MM.1S (cell line): ENCODE measurements at regions not wholly inside any gene's neighbourhood (a gene's known extent, or its start where the extent isn't known, plus 50 kb on each side); places are given as distances from the start of the nearest gene placed in this dataset.

ENCODE experiments used
- DNase-seq: peaks from one replicate; pipeline ENCODE4 v3.0.0-alpha.2; 2015
- H2AFZ ChIP-seq: fragments of 300-600 bp; sonication (generic); 2 replicates; pipeline ENCODE4 v1.6.0; 2016; ENCODE audit warnings: antibody characterized with exemption, low read length
- H3F3A ChIP-seq: fragments of 300-600 bp; sonication (generic); 2 replicates; pipeline ENCODE4 v1.6.1; 2016; ENCODE audit warnings: mild to moderate bottlenecking, antibody characterized with exemption, low read length, moderate library complexity, mixed read lengths; ENCODE audit not compliant: insufficient read depth
- H3K27ac ChIP-seq: fragments of 300-600 bp; sonication (generic); 2 replicates; pipeline ENCODE4 v1.5.1; 2016; ENCODE audit warnings: mild to moderate bottlenecking, low read length
- H3K27me3 ChIP-seq: fragments of 300-600 bp; sonication (generic); replicated peaks from 2 replicates; pipeline ENCODE4 v1.6.0; 2016; ENCODE audit warnings: low read length; ENCODE audit not compliant: insufficient read depth
- H3K36me3 ChIP-seq: fragments of 300-600 bp; sonication (generic); replicated peaks from 2 replicates; pipeline ENCODE4 v1.6.1; 2016; ENCODE audit warnings: mild to moderate bottlenecking, low read length, mixed read lengths; ENCODE audit not compliant: insufficient read depth
- H3K4me1 ChIP-seq: fragments of 300-600 bp; sonication (generic); 2 replicates; pipeline ENCODE4 v1.6.1; 2016; ENCODE audit warnings: low read length, mixed read lengths
- H3K4me2 ChIP-seq: fragments of 300-600 bp; sonication (generic); 2 replicates; pipeline ENCODE4 v1.6.0; 2016; ENCODE audit warnings: low read depth, low read length
- H3K4me3 ChIP-seq: fragments of 300-600 bp; sonication (generic); 2 replicates; pipeline ENCODE4 v1.5.1; 2016; ENCODE audit warnings: low read length, mixed read lengths
- H3K79me2 ChIP-seq: fragments of 300-600 bp; sonication (generic); 2 replicates; pipeline ENCODE4 v1.6.1; 2016; ENCODE audit warnings: mixed run types, low read length, mixed read lengths
- H3K9ac ChIP-seq: fragments of 300-600 bp; sonication (generic); 2 replicates; pipeline ENCODE4 v1.6.1; 2016; ENCODE audit warnings: low read length, mixed read lengths
- H3K9me2 ChIP-seq: fragments of 300-600 bp; sonication (generic); replicated peaks from 2 replicates; pipeline ENCODE4 v1.6.1; 2016; ENCODE audit warnings: mild to moderate bottlenecking, low read length, mixed read lengths; ENCODE audit not compliant: insufficient read depth
- H3K9me3 ChIP-seq: fragments of 300-600 bp; sonication (generic); replicated peaks from 2 replicates; pipeline ENCODE4 v1.6.1; 2016; ENCODE audit warnings: mild to moderate bottlenecking, low read length, mixed read lengths; ENCODE audit not compliant: insufficient read depth
- H4K20me1 ChIP-seq: fragments of 300-600 bp; sonication (generic); 2 replicates; pipeline ENCODE4 v1.6.1; 2016; ENCODE audit warnings: mild to moderate bottlenecking, low read length, moderate library complexity, mixed read lengths; ENCODE audit not compliant: insufficient read depth
- CTCF ChIP-seq: fragments of 300-600 bp; sonication (generic); IDR thresholded peaks from 2 replicates; pipeline ENCODE4 v1.5.1; 2016; ENCODE audit warnings: antibody characterized with exemption, low read length, mixed read lengths
- EZH2 ChIP-seq: fragments of 300-600 bp; sonication (generic); optimal IDR thresholded peaks from 2 replicates; pipeline ENCODE3; 2017; ENCODE audit warnings: low read depth, mild to moderate bottlenecking, antibody characterized with exemption, low read length, mixed read lengths
- EZH2phosphoT487 ChIP-seq: fragments of 300-600 bp; sonication (generic); IDR thresholded peaks from 2 replicates; pipeline ENCODE4 v1.6.1; 2018; ENCODE audit warnings: antibody characterized with exemption, low read length

- Histone ChIP-seq H3K27me3 (peaks cover 15% of the 10 kb centered on the region), H3K27ac (no peak overlapping the region), H3K4me2 (no peak overlapping the region), H3K9me3 (no peaks in the 10 kb centered on the region), H3K4me3 (no peak overlapping the region), H2AFZ (no peak overlapping the region), H3K4me1 (no peaks in the 10 kb centered on the region), H3K9me2 (no peaks in the 10 kb centered on the region), H4K20me1 (no peaks in the 10 kb centered on the region), H3K9ac (no peak overlapping the region), H3K36me3 (no peaks in the 10 kb centered on the region), H3K79me2 (no peaks in the 10 kb centered on the region), H3F3A (no peaks in the 10 kb centered on the region)
- DNase-seq = no peak
- no peak for TF ChIP-seq EZH2phosphoT487
- no peak for TF ChIP-seq EZH2
- no peak for TF ChIP-seq CTCF
These were observed 62.4 kb upstream of the PCSK6 start for GRCh38 chr15:101551696-101552591.

DNA sequence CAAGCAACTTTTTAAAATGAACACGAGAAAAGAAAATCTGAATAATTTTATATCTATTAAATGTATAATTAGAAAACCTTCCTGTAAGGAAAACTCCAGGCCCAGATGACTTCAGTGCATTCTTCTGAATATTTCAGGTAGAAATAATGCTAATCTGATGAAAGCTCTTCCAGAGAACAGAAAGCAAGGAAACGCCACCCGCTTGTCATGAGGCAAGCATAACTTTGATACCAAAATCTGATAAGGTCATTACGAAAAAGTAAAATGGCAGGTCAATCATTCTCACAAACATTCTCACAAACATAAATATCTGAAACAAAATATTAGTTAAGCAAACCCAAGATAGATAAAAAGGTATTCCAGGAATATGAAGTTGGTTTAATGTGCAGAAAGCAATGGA is 60.6 kb upstream of the PCSK6 start:
- H3F3A ChIP-seq = no peaks in the 10 kb centered on the region
- H3K4me1 ChIP-seq = no peaks in the 10 kb centered on the region
- no peak overlapping the region for H3K4me3 ChIP-seq
- H4K20me1 ChIP-seq = no peaks in the 10 kb centered on the region
- H3K9me2 ChIP-seq = no peaks in the 10 kb centered on the region
- H3K9me3 ChIP-seq = no peaks in the 10 kb centered on the region
- TF ChIP-seq EZH2 = no peak
- no peak for TF ChIP-seq CTCF
- TF ChIP-seq EZH2phosphoT487 = no peak
- no peaks in the 10 kb centered on the region for H3K79me2 ChIP-seq
- H3K27me3 ChIP-seq = peaks cover 15% of the 10 kb centered on the region
- no peaks in the 10 kb centered on the region for H3K36me3 ChIP-seq
- H3K4me2 ChIP-seq = no peak overlapping the region
- no peak overlapping the region for H3K9ac ChIP-seq
- no peak overlapping the region for H2AFZ ChIP-seq
- H3K27ac ChIP-seq = no peak overlapping the region
- no peak for DNase-seq

DNA sequence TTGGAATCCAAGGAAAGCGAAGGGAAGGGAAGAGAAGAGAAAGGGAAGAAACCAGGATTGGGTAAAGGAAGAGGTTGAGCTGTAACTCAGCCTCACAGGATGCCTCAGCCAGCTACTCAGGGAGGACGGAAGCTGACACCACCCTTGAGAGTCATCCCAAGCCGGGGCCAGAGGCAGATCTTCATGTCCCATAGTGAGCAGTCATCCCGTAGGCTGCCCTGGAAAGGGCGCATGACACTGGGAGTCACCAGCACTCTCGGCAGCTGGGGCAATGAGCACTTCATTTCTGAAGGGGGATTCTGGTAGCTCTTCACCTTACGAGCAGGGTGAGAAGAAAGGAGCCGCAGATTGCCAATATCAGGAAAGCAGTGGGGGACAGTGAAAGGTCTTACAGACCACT is 60.1 kb upstream of the PCSK6 start:
- Histone ChIP-seq H3K4me2 (no peak overlapping the region), H3K27me3 (peaks cover 15% of the 10 kb centered on the region), H3K4me1 (no peaks in the 10 kb centered on the region), H4K20me1 (no peaks in the 10 kb centered on the region), H3F3A (no peaks in the 10 kb centered on the region), H3K9ac (no peak overlapping the region), H2AFZ (no peak overlapping the region), H3K9me2 (no peaks in the 10 kb centered on the region), H3K27ac (no peak overlapping the region), H3K79me2 (no peaks in the 10 kb centered on the region), H3K36me3 (no peaks in the 10 kb centered on the region), H3K4me3 (no peak overlapping the region), H3K9me3 (no peaks in the 10 kb centered on the region)
- TF ChIP-seq CTCF = no peak
- DNase-seq = no peak
